ENCODE measurements at regions not wholly inside any gene's neighbourhood (a gene's known extent, or its start where the extent isn't known, plus 50 kb on each side); places are given as distances from the start of the nearest gene placed in this dataset.

DNA sequence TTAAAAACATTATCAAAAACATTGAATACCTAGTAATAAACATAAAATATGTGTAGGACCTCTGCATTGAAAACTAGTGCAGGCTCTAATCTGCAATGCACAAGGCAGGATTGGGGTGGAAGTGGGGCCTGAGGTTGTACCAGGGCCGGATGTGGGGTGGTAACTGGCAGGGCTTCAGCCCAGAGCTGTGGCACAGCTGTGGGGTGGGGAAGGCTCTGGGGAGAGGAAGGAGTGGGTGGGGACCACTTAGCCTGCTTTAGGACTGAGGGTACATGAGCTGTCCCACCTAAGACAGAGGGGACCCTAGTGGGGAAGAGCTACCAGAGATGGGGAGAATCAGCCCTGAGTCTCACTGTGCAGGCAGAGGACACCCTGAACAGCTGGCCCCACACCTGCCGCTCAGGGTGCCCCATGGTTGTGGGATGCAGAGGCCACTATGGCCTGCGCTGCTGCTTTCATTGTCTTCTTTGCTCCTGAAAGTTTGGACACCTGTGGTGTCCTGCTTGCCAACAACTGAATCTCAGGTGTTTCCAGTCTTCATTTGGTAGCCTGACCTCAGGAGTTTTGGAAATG lies 311.4 kb downstream of the TLE4 start:
- DNase-seq (ENCODE audit: extremely low read depth in 1 of 2, low read depth in 1 of 2), result peak in 1 of 2 donors; percentile 31

DNA sequence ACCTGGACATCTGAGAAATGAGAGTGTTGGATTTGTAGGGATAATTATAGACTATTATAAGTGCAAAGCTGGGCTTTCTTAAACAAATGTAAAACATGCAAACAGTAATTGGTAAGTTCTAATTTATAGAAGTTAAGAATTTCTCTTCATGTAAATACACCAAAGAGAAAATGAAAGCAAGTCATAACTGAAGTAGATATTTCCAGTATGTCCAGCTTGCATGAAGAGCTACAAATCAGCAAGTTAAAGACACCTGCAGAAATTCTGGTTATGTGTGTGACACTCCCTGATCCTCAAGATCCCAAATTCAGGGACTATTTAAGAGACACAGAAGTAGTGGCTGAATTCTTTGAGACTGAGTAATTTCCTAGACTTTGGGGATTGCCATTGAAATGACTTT lies 308.9 kb downstream of the TLE4 start:
- no peak for DNase-seq (ENCODE audit: extremely low read depth in 1 of 2, low read depth in 1 of 2)

DNA sequence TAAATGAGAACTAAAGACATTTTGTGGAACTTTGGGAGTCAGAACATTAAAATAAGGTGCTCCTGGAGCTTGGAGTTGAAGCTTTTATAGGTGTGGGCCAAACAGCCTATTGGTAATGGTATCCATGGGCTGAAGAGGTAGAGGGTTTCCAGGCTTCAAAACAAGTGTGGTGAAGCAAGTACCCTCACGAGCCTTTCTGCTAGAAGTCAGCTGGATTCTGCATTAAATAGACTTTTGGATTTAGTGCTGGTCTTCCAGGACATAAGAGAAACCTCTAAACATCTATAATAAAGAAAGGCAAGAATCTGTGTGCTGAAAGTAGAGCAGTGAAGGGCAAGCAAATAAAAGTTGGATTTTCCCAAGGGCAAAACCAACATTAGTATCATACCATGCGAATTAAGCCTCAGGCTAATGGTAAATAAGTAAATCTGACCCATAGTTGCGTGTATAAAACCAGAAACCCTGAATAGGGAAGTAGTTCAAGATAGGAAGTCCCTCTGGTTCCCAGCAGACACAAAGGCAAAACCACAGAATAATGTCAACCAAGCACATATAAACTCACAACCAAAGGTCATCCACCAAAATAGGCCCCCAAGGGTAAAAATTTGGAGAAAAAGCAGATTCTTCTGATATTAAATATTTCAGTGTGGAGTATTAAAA lies 306.3 kb downstream of the TLE4 start:
- no peak for DNase-seq (ENCODE audit: extremely low read depth in 1 of 2, low read depth in 1 of 2)

DNA sequence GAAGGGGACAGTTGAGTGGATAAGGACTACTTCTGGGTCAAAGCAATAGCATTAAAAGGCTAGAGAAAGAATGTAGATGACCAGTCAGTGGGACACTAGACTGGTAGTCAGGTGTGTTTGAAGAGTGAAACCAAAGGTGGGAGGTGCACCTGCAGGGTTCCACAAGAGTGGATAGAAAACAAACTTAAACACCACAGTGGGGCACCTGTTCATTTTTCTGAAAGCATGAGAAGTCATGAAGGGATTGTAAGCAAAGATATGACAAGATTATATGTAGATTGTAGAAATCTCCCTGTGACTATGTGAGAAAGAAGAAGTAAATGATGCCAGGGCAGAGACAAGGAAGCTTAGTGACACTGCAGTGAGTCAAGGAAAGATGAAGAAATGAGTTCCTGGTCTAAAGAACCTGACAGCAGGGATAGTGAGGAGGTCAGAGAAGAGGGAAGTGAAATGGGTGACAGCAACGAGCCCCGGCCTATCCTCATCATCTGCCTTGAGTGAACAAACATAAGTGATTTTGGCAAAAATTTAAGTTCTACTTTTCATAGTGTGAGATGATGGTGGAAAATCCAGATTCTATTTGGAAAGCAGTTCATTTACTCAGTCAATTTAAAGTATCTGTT lies 296.9 kb downstream of the TLE4 start:
- no peak for DNase-seq (ENCODE audit: extremely low read depth in 1 of 2, low read depth in 1 of 2)

DNA sequence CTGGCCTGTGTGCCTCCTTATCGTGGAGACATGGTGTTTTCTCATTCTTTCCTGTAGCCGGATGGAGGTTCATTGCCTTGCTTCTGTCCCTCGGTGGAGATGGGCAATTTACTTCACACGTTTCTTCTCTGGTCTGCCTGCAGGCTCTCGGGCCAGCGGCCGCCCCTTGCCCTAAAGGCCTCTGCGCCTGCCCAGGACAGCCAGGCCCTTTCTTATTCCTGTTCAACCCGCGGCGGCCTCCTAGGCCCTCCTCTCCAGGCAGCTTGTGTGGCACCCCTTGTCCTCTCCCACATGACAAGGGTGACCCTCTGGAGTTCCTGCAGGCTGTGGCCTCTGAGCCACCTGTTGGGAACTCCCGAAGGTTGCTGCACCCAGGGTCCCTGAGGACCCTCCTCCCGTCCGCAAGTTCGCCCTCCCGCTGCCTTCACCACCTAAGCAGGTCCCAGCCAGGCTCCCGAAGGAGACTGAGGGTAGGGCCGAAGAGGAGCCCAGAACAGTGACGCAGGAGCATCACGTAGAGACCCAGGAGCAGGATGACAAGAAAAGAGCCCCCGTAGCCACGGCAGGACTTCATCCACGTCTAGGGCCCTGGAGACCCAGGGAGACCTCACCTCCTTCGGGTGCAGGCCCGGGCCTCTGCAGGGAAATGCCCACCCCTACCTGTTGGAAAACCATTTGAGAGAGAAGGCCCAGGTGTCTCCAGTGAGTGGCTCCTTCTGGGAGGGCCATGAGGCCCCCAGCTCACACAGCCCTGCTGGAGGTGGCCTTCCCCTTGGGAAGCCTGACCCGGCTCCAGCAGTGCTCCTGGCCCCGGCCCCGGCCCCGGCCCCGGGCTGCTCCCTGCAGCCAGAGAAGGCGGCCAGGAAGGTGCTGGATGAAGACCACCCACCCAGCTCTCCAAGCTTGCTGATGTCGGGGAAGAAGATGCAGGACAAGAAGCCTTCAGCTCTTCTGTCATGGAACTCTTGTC lies 291.4 kb downstream of the TLE4 start:
- DNase-seq (ENCODE audit: extremely low read depth in 1 of 2, low read depth in 1 of 2), result no peak

DNA sequence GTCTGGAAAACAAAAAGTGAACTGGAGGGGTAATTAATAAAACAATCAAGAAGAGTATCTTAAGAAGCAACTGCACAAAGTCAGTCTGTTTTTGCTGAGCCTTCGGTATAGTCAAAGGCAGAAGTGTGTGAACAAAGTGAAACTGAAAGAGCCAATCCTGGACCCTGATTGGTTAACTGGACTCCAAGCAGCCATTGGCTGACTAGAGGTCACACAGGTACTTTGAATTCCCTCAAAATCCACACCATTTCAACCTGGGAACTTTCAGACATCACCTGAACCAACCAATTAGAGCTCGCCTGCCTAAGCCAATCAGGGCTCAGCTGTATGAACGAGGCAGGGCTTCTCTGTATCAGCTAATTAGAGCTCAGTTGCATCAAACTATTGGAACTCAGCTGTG lies 286.7 kb downstream of the TLE4 start:
- no peak for DNase-seq (ENCODE audit: extremely low read depth in 1 of 2, low read depth in 1 of 2)

DNA sequence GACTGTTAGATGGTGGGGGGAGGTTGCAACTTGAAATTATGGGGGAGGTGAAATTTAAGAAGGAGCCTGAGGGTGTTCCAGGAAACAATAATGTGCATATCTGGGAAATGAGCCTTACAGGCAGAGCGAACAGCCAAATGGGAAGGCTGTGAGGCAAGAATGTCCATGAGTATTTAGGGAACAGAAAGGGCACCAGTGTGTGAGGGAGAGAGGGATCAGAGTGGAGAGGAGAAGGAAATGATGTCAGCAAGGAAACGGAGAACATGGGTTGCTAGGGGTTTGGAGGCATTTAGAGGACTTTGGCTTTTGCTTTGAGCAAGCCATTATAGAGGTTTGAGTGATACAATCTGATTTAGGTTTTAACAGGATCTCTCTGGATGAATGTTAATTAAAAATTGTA lies 285.4 kb downstream of the TLE4 start:
- no peak for DNase-seq (ENCODE audit: extremely low read depth in 1 of 2, low read depth in 1 of 2)

DNA sequence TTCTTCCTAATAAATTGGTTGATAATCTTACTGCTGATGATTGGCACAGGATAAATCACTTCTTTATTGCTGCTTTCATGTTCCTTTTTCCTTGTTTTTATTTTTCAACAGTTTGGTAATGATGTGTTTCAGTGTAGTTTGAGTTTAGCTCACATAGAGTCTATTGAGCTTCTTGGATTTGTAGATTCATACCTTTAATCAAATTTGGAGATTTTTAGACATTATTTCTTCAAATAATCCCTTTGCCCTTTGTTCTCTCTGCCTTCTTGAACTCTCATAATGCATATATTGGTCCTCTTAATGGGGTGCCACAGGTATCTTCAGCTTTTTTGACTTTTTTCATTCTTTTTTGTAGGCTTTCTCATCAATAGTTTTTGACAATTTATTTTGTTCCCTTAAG lies 275.3 kb downstream of the TLE4 start:
- no peak for DNase-seq (ENCODE audit: extremely low read depth in 1 of 2, low read depth in 1 of 2)

DNA sequence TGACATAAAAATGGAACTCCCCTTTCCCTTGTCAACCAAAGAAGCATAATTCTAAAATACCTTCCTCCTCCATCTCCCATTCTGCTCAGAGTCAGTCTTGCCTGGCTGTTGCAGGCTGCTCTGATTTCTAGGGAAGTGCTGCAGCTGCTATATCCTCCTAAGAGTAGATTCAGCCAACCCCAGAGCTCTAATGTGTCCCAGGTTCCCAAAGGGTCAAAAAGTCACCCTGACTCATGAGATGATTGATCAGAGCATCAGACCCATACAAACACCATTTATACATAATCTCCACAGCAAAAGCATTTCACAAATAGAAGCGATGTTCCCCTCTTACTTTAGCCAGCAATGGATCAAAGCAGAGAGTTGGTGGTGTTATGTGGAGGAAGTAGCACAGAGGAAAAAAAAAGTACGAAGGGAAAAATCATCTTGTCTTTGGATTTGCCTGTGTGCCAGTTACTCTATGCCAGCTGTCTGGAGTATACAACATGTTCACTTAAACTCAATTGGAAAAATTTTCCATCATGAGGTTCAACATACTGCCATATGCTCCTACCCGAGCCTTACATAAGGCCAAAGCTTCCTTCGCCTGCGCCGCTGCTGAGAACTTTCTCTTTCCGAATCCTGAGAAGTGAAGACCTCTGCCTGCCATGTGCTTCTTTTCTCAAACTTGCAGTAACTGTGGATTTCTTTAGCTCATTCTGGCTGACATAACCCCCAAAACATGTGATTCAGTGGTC lies 258.0 kb downstream of the TLE4 start:
- DNase-seq (ENCODE audit: extremely low read depth in 1 of 2, low read depth in 1 of 2), result no peak

DNA sequence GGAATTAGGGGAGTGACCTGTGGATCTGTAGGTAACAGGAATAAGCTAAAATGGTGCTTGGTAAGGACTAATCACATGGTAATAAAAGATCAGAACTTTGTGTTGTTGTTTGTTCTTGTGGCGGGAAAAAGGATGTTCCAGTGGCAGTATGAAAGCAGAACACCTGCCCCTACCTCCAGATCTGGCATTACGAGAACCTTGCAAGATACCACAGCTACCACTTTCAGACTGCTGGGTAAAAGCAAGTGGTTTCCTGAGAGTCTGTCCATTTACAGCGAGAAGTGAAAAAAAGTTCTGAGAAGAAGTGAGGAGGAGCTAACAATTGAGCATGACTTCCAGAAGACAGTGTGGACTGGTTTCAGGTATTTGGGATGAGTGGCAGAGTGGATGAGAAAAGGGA lies 252.5 kb downstream of the TLE4 start:
- no peak for DNase-seq (ENCODE audit: extremely low read depth in 1 of 2, low read depth in 1 of 2)

DNA sequence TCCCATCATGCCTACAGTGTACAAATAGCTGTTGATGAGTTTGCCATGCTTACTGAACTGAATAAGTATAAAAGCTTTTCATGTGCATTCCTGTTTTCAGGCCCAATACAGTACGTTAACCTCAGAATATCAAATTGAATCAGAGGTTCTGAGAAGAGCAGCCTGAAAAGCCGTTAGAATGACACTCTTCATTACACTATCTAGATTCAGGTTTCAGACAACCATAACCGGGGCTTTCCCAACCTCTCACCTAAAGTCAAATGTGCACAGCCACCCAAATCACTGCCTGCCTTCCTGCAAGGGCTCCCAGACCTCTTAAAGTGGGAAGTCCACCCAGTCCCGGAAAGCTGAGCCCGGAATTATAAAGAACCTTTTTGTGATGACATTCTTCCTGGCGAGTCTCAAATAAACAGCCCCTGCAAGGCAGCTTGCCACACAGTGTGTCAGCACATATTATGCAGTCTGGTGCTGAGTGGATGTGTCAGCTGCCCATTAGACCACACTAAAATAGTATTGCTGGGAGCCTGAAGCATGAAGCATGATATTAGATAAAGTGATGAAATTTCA lies 245.8 kb downstream of the TLE4 start:
- no peak for DNase-seq (ENCODE audit: extremely low read depth in 1 of 2, low read depth in 1 of 2)

DNA sequence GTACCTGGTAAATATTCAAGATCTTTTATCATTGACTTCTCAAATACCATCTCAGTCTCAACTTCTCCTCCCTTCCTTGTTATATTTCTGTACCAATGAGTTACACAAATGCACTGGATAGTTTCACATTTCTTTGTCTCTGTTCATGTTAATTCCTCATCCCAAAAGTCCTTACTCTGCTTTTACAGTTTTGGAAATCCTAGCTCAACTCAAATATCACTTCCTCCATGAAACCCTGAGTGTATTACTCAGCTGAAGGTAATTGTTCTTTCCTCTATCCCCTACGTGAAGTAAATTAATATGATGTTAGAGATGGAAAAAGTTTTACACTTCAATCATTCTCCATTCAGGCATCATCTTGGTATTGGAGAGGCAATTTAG lies 241.5 kb downstream of the TLE4 start:
- no peak for DNase-seq (ENCODE audit: extremely low read depth in 1 of 2, low read depth in 1 of 2)

DNA sequence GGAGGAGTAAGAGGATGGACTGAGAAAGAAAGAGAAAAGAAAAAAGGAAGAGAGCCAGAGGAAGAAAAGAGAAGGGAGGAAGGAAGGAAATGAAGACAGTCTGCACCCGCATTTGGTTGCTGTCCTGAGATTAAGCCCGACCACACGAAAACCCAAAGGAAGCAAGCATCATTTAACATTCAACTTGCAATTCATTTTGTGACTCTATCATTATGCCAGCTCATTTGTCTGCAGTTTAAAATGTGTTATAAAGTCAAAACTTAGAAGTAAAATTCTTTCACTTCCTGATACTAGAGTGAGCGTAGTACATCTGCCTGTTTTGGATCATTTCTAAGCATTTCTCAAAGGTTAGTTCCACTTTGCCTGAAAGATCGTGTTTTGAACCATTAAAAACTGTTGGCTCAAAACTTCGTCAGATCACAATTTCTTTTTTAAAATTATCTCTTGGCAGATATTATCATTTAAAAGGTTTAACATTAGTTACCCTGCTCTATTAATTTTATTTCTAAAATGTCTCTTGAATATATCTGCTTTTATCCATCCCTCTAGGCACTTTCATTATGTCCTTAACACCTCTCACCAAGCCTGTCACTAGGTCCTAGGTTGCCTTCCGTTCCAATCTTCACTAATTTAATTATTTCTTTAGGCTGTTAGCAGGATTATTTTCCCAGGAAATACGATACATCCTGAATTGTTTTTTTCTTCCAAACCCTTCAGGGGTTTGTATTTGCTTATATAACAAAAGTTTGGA lies 240.9 kb downstream of the TLE4 start:
- no peak for DNase-seq (ENCODE audit: extremely low read depth in 1 of 2, low read depth in 1 of 2)

DNA sequence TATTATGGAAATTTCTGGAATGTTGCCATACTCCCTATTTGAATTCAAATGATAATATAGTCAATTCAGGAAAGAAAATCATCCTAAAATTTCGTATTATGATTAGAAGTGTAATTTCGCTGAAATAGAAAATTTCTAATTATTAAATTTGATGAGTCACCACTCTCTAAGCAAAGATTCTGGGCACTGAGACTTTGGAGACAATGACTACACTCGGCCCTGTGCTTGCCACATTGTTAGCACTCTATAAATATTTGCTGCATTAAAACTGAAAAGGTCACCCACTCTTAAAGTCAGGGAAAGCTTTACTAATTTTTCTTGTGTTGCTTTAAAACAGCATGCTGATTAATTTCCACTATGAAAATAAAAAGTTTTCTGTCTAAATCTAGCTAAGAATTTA lies 240.3 kb downstream of the TLE4 start:
- no peak for DNase-seq (ENCODE audit: extremely low read depth in 1 of 2, low read depth in 1 of 2)

DNA sequence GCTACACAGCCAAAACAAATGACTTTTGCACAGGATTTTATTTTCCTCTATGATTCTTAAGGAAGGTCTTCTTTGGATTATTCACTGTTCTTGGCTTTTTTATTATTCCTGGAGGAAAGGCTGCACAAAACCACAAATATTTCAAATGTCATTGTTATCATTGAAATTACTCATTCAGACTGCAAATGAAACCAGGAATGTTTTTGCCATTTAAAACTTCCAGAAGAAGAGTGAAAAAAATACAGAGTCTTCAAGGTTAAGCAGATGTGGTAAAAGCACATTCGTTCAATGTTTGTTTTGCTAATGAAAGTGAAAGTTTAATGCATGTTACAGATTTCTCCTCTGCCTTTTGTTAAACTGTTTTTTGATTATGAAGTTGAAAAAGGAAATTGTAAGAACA lies 238.2 kb downstream of the TLE4 start:
- no peak for DNase-seq (ENCODE audit: extremely low read depth in 1 of 2, low read depth in 1 of 2)

DNA sequence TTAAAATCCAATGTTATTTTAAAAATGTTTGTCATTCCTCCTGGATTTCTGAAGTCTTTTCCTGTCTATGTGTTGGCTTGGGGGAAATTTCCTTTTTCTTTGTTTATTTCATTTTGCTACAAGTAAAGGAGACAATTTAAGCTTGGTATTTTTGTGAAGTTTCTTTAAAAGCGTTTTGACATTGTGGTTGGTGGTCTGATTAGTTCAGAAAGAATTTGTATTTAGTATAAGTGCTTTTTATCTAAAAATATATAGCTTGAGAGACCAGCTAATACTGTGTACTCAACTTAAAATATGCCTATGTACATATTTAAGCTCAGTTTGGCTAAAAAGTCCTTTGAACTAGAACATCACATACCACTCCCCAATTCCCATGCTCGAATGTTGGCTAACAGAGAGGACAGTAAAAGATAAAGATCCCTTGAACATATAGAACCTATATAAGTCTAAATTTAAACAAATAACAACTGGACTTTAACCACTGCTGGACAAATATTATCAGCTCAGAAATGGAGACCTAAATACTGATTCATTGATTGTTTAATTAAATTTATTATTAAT lies 237.6 kb downstream of the TLE4 start:
- no peak for DNase-seq (ENCODE audit: extremely low read depth in 1 of 2, low read depth in 1 of 2)

DNA sequence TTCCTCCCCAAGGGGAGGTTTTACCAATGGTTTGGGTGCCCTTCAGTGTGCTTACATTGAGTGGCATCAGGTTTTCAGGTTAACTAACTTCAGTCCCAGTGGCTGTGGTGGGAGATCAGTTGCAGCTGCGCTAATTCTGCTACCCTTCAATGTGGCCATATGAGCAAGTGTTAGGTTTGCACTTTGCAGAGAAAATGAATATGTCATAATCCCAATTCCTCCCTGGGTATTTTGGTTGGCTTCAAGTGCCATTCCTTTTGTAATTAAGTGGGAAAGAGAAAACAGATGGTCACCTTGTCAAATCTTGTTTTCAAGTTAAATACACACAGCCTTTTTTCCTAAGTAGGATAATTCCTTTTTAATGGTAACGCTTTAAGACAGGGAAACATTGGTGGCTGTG lies 236.2 kb downstream of the TLE4 start:
- DNase-seq (ENCODE audit: extremely low read depth in 1 of 2, low read depth in 1 of 2), result no peak

DNA sequence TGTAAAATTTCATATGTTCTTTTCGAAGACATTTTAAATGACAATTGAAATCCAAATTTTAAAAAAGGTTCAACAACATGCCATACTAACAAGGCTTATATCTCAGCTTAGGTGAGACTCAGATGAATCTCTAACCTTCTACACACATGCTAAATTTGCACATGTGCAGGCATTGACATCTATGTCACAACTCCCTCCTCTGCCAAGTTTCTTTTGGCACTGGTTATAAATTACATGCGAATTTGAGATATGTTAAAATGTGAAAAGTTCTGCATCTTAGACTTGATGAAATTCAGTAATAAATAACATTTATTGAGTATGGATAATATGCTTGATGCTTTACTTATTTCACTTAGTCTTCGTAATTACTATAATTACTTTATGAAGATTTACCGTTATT lies 234.3 kb downstream of the TLE4 start:
- DNase-seq (ENCODE audit: extremely low read depth in 1 of 2, low read depth in 1 of 2), result no peak

DNA sequence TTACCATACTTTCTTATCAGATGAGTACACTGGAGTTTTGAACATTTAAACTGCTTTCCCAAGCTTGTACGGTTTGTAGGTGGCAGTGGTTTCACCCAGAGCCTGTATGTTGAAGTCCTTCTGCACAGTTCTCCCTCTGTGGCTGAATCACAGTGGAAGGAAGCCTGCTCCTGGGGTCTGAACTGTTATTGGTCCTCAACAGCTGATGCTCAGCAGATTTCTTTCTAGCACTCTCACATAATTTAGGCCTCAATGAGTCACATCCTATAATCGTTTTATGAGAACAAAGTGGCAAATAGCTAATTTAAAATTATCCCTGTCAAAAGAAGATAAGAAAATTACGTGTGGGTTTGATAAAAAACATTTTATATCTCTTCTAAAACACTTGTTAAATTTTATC lies 229.7 kb downstream of the TLE4 start:
- DNase-seq (ENCODE audit: extremely low read depth in 1 of 2, low read depth in 1 of 2), result no peak

DNA sequence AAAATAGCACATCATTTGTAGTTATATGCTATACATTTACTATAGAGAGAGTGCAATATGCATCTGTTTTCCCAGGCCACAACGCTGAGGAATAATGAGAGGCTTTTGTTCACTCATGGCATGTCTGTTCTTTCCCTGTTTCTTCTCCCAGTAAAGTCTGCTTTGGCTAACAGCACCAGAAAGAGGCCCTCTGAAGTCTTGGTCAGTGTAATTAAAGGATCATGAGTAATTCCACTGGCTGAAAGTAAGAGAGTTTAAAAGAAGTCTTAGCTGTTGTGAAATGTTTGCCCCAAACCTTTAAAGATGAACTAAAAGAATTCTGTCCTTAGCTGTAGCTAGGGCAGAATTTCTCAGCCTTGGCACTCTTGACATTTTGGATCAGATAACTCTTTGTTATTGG lies 228.8 kb downstream of the TLE4 start:
- no peak for DNase-seq (ENCODE audit: extremely low read depth in 1 of 2, low read depth in 1 of 2)
